ENCODE measurements at regions not wholly inside any gene's neighbourhood (a gene's known extent, or its start where the extent isn't known, plus 50 kb on each side); places are given as distances from the start of the nearest gene placed in this dataset.

DNA sequence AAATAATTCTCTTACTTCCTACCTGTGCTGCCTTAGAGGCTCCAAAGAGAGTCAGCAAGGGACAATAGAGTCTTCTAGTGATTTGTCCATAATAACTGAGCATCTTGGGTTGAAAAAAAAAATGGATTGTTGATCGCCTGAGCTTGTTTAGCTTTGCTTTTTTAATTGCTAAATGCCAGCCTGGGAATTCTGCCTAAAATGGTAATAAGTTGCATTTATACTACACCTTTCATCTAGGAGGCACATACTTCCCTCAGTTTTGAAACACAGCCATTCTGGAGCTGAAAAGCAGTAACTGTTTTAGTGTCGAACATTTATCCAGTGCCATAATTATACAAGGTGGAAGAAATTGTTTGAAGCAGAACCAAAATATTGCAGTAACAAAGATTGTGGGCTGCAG lies 421.3 kb downstream of the CAAP1 start:
- CTCF ChIA-PET = no interaction called here
- no peak overlapping the region for H3K27ac ChIP-seq (ENCODE audit: low read depth, low read length)
- no peak overlapping the region for H3K4me3 ChIP-seq (ENCODE audit: low read depth, low read length)
- H3K9me3 ChIP-seq (ENCODE audit: control insufficient read depth, insufficient read depth, low read length) = peaks cover 3% of the 10 kb centered on the region; the same call in 1 of the 2 replicates
- TF ChIP-seq, protein P1, sequence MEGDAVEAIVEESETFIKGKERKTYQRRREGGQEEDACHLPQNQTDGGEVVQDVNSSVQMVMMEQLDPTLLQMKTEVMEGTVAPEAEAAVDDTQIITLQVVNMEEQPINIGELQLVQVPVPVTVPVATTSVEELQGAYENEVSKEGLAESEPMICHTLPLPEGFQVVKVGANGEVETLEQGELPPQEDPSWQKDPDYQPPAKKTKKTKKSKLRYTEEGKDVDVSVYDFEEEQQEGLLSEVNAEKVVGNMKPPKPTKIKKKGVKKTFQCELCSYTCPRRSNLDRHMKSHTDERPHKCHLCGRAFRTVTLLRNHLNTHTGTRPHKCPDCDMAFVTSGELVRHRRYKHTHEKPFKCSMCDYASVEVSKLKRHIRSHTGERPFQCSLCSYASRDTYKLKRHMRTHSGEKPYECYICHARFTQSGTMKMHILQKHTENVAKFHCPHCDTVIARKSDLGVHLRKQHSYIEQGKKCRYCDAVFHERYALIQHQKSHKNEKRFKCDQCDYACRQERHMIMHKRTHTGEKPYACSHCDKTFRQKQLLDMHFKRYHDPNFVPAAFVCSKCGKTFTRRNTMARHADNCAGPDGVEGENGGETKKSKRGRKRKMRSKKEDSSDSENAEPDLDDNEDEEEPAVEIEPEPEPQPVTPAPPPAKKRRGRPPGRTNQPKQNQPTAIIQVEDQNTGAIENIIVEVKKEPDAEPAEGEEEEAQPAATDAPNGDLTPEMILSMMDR (IDR thresholded peaks at IDR 0.05; ENCODE audit: low read depth, low read length) = no peak
- POLR2A ChIA-PET = no interaction called here
- no peak for DNase-seq (ENCODE audit: low read depth, low spot score)
- H3K27me3 ChIP-seq (ENCODE audit: control insufficient read depth, insufficient read depth, low read length) = no peaks in the 10 kb centered on the region

DNA sequence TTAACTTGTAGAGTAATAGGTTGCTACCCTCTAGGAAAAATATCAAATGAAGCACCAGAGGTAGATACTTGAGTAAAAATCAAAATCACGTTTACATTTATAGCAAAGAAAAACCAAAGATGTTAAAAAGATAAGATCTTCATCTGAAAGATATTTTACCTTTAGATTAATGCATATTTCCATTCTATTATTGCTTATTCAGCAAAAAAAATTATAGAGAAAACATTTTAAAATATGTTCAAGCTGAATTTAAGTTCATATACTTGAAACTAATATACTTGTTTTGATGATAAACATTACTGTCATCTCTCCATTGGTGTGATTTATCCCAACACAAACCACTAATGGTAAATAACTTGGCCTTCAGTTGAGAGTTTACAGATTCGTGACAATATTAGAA lies 422.3 kb downstream of the CAAP1 start:
- no peak for DNase-seq (ENCODE audit: low read depth, low spot score)
- ChIA-PET CTCF (no interaction called here), POLR2A (no interaction called here)
- H3K27me3 ChIP-seq (ENCODE audit: control insufficient read depth, insufficient read depth, low read length) = no peaks in the 10 kb centered on the region
- no peak overlapping the region for H3K4me3 ChIP-seq (ENCODE audit: low read depth, low read length)
- TF ChIP-seq, protein P1 (IDR thresholded peaks at IDR 0.05; ENCODE audit: low read depth, low read length) = no peak
- H3K9me3 ChIP-seq (ENCODE audit: control insufficient read depth, insufficient read depth, low read length) = peaks cover 7% of the 10 kb centered on the region
- H3K27ac ChIP-seq (ENCODE audit: low read depth, low read length) = no peak overlapping the region

DNA sequence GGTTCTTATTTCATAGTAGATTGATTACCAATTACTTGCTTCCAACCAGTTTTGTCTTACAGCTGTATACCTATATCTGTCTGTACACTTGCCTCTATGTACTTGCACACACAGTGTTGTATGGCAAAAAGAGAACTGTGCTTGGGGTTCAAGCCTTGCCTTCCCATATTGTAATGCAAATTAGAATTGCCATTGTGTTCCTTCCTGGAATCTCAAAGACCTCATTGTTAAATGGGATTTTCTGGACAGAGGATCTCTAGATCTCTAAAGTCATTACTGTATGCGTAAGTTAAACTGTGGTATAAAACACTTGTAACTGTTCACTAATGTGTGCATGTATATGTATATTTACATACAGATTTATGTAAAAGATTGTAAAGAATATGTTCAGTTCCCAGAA lies 428.8 kb downstream of the CAAP1 start:
- ChIA-PET CTCF (no interaction called here), POLR2A (no interaction called here)
- Histone ChIP-seq H3K27ac (ENCODE audit: low read depth, low read length) (no peak overlapping the region), H3K4me3 (ENCODE audit: low read depth, low read length) (no peak overlapping the region), H3K9me3 (ENCODE audit: control insufficient read depth, insufficient read depth, low read length) (peaks cover 4% of the 10 kb centered on the region; the same call in 1 of the 2 replicates), H3K27me3 (ENCODE audit: control insufficient read depth, insufficient read depth, low read length) (no peaks in the 10 kb centered on the region)
- DNase-seq (ENCODE audit: low read depth, low spot score) = no peak
- TF ChIP-seq, protein P1 (IDR thresholded peaks at IDR 0.05; ENCODE audit: low read depth, low read length) = no peak

DNA sequence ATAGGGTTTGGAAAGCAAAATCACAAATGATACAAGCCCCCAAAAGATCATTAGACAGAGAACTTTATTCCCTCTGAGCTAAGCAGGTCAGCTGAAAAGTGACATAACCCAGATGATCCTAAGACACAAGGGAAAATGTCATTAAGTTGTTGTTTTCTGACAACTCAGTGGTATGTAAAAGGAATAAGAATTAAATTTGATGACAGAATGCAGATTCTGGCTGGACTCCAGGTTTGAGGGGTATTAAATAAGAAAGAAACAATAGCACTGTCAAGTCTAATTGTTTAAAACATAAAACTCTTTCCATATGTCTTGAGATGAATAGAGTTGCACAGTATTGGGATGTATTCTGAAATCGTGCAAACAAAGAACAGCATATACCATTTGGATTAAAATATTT lies 429.9 kb downstream of the CAAP1 start:
- Histone ChIP-seq H3K4me3 (ENCODE audit: low read depth, low read length) (no peak overlapping the region), H3K9me3 (ENCODE audit: control insufficient read depth, insufficient read depth, low read length) (peaks cover 4% of the 10 kb centered on the region; the same call in 1 of the 2 replicates), H3K27me3 (ENCODE audit: control insufficient read depth, insufficient read depth, low read length) (no peaks in the 10 kb centered on the region), H3K27ac (ENCODE audit: low read depth, low read length) (no peak overlapping the region)
- DNase-seq (ENCODE audit: low read depth, low spot score) = no peak
- TF ChIP-seq, protein P1 (IDR thresholded peaks at IDR 0.05; ENCODE audit: low read depth, low read length) = no peak
- POLR2A ChIA-PET = no interaction called here
- CTCF ChIA-PET = no interaction called here

DNA sequence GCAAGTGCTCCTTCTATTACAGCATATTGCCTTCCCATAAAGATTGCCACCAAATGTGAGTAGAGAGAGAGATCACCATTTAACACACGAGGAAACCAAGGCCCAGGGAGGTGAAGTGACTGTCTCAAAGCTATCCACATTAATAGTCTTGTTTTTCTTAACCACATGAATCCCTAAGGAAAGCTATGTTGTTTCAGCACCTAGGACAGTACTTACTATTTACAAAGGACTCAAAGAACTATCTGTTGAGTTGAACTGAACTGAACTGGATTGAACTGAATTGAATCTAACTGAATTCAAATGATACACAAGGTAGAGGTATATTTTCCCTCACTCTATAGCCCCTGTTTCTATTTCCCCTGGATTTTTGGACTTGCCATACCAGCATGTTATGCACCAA lies 430.4 kb downstream of the CAAP1 start:
- H3K9me3 ChIP-seq (ENCODE audit: control insufficient read depth, insufficient read depth, low read length) = peaks cover 4% of the 10 kb centered on the region; the same call in 1 of the 2 replicates
- H3K27me3 ChIP-seq (ENCODE audit: control insufficient read depth, insufficient read depth, low read length) = no peaks in the 10 kb centered on the region
- H3K4me3 ChIP-seq (ENCODE audit: low read depth, low read length) = no peak overlapping the region
- TF ChIP-seq, protein P1 (IDR thresholded peaks at IDR 0.05; ENCODE audit: low read depth, low read length) = no peak
- H3K27ac ChIP-seq (ENCODE audit: low read depth, low read length) = no peak overlapping the region
- ChIA-PET POLR2A (no interaction called here), CTCF (no interaction called here)
- DNase-seq (ENCODE audit: low read depth, low spot score) = no peak

Data from AG04450 (cell line).